ENCODE measurements at regions not wholly inside any gene's neighbourhood (a gene's known extent, or its start where the extent isn't known, plus 50 kb on each side); places are given as distances from the start of the nearest gene placed in this dataset.

DNA sequence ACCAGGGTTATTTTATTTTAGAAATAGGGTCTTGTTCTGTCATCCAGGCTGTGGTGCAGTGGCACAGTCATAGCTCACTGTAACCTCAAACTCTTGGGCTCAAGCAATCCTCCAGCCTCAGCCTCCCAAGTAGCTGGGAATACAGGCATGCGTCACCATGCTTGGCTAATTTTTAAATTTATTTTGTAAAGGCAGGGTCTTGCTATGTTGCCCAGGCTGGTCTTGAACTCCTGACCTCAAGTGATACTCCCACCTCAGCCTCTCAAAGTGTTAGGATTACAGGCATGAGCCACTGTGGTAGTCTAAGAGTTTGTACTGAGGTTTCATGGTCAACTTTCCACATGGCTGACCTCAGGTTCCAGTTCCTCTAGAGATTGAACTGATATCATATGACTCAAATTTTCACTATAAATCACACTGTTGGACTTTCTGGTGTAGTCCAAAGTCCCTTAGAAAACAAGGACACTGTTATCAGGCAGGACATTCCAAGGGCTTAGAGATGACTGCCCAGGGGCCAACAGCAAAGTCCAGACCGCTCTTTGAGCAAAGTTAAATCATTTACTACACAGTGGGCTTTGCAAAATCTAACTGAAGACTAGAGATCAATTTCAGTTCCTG lies 82.0 kb upstream of the MEX3C start (continued):
- TF ChIP-seq HDAC6 (IDR thresholded peaks at IDR 0.05; ENCODE audit: low read depth, low read length) (no peak), GTF2F1 (IDR thresholded peaks at IDR 0.05; ENCODE audit: borderline replicate concordance, low read depth, low read length) (no peak), BCL11A (IDR thresholded peaks at IDR 0.05; ENCODE audit: low read depth in 2 of 2, low read length in 2 of 2) (no peak), CHD1 (IDR thresholded peaks at IDR 0.05; ENCODE audit: low read depth, low read length) (no peak), SIX5 (IDR thresholded peaks at IDR 0.05; ENCODE audit: low read depth, low read length) (no peak), NRF1 (IDR thresholded peaks at IDR 0.05; ENCODE audit: low read depth, low read length) (no peak), JUND (IDR thresholded peaks at IDR 0.05; ENCODE audit: low read length) (no peak)
- TF ChIP-seq, protein P1, sequence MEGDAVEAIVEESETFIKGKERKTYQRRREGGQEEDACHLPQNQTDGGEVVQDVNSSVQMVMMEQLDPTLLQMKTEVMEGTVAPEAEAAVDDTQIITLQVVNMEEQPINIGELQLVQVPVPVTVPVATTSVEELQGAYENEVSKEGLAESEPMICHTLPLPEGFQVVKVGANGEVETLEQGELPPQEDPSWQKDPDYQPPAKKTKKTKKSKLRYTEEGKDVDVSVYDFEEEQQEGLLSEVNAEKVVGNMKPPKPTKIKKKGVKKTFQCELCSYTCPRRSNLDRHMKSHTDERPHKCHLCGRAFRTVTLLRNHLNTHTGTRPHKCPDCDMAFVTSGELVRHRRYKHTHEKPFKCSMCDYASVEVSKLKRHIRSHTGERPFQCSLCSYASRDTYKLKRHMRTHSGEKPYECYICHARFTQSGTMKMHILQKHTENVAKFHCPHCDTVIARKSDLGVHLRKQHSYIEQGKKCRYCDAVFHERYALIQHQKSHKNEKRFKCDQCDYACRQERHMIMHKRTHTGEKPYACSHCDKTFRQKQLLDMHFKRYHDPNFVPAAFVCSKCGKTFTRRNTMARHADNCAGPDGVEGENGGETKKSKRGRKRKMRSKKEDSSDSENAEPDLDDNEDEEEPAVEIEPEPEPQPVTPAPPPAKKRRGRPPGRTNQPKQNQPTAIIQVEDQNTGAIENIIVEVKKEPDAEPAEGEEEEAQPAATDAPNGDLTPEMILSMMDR (IDR thresholded peaks at IDR 0.05; ENCODE audit: control extremely low read depth in 1 of 3, insufficient read depth in 1 of 3, low read depth in 1 of 3, low read length in 3 of 3): no peak
- TF ChIP-seq, protein P2, sequence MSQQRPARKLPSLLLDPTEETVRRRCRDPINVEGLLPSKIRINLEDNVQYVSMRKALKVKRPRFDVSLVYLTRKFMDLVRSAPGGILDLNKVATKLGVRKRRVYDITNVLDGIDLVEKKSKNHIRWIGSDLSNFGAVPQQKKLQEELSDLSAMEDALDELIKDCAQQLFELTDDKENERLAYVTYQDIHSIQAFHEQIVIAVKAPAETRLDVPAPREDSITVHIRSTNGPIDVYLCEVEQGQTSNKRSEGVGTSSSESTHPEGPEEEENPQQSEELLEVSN (IDR thresholded peaks at IDR 0.05): no peak
